Activated T-cell treated with anti-CD3 and anti-CD28 coated beads for 4 hours (primary cell): ENCODE measurements at regions not wholly inside any gene's neighbourhood (a gene's known extent, or its start where the extent isn't known, plus 50 kb on each side); places are given as distances from the start of the nearest gene placed in this dataset.
"Not testable (repeated sequence)": the region's sequence is repeated elsewhere in the genome, so short reads cannot be mapped to it uniquely, and the experiment has no call there.

Source experiments
- DNase-seq: peaks from one replicate; pipeline ENCODE4 v3.0.0-alpha.2; 2020

DNA sequence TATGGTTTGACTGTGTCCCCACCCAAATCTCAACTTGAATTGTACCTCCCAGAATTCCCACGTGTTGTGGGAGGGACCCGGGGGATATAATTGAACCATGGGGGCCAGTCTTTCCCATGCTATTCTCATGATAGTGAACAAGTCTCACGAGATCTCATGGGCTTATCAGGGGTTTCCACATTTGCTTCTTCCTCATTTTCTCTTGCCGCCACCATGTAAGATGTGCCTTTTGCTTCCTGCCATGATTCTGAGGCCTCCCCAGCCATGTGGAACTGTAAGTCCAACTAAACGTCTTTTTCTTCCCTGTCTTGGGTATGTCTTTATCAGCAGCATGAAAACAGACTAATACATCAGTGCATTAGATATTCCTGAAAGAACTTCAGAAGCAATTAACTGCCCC, 177.7 kb upstream of the PRSS58 start:
- DNase-seq = not testable (repeated sequence)

DNA sequence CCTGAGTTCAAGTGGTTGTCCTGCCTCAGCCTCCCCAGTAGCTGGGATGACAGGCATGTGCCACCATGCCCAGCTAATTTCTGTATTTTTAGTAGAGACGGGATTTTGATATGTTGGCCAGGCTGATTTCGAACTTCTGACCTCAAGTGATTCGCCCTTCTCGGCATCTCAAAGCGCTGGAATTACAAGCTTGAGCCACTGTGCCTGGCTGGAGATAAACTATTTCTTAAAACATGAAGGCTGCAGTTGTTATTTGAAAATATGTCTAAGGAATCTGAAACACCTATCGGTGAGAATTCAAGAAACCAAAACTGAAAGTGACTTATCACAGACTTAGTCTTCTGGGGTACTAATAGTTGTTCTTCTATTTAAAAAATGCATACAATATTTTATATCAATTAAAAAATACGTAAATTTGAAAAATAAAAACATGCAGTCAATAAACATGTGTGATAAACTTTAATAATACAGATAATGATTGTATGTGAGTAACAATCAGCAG, 176.9 kb upstream of the PRSS58 start:
- DNase-seq = no peak

DNA sequence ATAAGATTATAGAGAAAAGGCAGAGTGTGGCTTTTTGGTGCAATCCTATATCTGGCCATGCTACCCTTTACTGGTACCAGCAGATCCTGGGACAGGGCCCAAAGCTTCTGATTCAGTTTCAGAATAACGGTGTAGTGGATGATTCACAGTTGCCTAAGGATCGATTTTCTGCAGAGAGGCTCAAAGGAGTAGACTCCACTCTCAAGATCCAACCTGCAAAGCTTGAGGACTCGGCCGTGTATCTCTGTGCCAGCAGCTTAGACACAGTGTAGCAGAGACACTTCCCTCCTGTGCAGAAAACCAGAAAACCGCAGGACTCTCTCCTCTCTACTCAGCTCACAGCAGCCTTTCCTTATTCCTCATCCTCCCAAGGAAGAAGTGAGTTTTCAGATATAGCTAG, 176.3 kb upstream of the PRSS58 start:
- DNase-seq = not testable (repeated sequence)

DNA sequence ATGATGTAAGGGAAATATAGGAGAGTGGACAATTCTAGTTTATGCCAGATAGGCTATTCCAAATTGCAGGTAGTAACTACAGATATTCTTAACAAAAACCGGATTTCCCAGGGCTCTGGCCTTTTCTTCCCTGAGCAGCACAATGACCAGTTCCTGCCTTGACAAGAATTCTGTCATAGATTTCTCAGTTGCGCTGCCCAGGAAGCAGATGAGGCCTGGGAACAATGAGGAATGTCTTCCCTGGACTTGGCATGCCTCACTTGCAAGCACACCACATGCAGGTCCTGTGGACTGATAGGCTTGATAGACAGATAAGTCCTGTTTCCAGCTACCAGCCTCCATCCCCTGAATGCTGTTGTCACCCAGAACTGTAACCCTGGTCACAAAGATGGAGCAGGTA, 174.5 kb upstream of the PRSS58 start:
- no peak for DNase-seq

DNA sequence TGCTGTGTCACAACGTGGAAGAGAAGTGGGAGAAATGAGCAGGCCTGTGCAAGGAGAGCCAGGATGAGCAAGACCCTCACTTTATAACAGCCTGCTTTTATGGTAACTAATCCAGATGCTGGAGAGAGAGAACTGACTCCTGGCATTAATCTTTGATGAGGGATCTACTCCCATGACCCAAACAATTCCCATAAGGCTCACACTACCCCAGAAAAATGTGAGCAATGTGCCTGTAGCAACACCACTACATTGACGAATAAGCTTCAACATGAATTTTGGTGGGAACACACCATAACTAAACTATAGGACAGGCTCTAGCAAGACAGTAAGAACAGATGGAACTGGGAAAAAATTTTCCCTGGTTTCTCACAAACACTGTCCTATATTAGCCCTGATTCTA, 173.6 kb upstream of the PRSS58 start:
- DNase-seq = no peak

DNA sequence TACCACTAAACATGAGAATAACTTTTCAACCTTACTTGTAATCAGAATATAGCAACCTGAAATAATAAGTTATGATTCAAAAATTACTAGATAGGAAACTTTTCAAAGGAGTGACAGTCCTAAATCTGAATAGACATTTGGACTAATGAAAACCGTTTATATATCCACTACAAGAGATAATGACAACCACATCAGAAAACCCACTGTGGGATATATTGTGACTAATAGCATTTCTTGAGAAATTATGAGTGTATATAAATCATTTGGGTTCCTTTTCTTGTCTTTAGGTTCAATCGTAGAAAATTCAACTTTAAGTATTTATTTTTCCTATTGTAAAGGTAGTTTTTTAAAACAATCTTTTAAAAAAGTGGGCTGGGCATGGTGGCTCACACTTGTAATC, 170.2 kb upstream of the PRSS58 start:
- DNase-seq = no peak

DNA sequence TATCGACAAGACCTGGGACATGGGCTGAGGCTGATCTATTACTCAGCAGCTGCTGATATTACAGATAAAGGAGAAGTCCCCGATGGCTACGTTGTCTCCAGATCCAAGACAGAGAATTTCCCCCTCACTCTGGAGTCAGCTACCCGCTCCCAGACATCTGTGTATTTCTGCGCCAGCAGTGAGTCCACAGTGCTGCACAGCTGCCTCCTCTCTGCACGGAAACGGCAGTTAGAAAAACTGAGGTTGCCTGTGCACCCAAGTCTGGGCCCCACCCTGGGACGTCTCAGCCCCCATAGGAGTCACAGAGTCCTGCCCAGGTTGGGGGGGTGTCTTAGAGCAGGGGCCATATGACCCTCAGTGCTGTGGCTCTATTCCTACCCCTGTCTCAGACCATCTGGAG, 167.4 kb upstream of the PRSS58 start:
- no peak for DNase-seq

DNA sequence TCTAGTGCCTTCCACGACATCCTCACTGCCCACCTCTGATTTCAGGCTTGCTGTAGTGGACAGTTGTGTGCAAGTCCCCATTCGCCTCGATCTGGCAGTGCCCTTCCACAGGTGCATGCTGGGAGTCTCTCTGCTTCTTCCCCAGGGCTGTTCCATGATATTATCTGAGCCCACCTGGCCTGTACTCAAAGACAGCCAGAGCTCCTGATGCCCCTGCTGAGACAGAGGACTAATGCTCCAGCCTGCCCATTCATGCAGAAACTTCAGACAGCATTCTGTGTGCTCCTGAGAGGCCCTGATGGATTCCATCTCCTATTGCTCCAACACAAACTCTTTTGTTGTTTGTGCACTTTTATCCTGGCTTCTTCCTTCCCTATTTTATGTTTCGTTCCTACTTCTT, 164.8 kb upstream of the PRSS58 start:
- no peak for DNase-seq

DNA sequence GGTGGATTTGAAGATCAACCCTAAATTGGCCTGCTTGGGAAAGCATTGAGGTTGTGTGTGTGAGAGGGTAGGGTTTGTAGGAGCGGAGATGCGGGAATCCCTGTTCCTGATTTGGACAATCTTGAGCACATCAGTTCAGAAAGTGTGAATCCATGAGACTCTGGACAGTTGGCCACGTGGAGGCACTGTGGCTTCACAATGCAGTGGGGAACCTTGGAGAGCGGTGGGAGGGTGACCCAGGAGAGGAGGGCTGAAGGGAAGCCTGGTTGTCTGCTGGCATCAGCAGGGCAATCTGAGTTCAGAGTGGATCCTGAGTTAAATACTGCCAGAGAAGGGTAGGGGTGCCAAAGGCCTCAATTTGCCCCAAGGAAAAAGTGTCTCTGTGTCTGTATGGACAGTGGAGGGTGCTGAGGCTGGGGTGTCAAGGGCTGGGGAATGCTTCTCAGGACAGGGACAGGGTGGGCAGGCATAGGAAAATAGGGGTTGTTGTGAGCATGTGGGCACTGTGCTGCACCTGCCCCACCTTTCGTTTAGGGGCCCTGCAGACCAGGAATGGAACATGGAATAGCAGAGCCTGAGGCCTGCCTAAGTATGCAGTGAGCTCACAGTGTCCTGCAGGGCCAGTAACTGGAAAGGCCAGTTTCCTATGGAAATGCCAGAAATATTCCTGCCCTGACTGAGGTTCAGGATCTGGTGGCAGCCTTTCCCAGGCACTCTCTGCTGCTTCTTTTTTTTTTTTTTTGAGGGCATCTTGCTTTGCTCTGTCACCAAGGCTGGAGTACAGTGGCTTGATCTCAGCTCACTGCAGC, 162.9 kb upstream of the PRSS58 start:
- no peak for DNase-seq

DNA sequence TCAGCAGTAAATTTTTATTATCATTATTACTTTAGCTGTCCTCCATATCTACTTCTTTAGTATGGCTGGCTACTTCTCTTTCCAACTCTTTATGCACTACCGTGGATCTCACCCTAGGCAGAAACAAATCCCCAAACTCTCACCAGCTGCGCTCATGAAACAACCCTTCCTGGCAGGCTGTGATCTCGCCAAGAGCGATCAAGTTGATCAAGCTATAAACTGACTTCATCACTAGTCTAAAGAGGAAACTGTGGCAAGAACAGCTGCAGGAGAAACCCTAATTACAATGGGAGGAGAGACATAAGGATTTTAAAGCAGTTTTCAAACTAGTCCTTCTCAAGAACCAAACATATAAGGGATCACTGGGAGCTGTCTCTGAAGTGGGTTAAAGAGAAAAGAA, 160.5 kb upstream of the PRSS58 start:
- DNase-seq = no peak

DNA sequence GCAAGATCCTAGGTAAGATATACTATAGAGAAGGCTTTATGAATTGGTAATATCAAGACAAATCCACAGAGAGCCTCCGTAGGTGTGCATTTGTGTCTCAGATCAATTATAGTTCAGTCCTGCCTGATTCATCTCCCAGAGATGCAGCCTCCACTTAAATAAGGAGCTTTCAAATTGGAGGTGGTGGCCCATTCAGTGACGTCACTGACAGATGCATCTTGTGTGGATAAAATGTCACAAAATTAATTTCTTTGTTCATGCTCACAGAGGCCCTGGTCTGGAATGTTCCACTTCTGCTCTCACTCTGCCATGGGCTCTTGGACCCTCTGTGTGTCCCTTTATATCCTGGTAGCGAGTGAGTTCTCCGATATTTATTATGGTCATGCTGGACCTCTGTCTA, 157.1 kb upstream of the PRSS58 start:
- DNase-seq = no peak

DNA sequence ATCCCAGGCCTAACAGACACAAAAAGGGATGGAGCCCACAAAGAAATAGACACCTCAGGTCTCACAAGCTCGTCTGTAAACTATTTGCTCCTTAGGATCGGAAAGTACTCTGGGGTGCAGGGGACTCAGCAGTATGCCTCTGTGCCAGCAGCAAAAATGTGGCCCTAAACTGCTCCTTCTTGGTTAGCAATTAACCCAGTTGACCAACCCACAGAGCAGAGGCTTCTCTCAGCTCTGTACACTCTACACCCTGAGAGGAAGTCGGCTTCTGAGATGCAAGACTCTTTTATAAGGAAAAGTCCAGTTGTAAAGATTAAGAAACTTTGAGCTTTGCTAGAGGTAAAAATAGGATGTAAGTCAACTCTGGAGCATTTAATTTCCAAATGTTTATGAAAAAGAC, 156.3 kb upstream of the PRSS58 start:
- no peak for DNase-seq

DNA sequence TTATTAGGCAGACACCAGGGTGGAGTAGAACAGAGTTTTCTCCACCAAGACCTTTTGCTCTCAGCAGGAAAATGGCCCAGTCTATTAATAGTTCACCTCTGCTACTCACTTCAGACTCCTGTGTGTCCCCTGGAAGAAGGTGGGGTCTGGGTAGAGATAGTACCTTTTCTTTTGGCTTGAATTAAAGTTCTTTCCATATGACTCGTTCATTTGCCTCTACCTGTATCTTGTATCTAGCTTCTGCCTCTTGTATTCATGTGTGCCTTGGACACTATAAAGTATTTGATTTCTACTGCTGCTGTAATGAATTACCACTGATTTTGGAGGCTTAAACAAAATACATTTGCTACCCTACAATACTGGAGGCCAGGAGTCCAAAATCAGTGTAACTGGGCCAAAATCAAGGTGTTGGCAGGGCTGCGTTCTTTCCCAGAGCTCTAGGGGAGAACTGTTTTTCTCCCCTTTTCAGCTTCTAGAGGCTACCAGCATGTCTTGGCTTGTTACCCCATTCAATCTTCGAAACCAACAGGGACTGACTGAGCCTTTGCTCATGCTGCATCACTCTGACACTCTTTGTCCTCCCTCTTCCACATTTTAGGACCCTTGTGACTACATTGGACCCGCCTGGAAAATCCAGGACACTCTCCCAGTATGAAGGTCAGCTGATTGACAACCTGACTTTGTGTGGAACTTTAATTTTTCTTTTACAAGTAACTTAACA, 155.6 kb upstream of the PRSS58 start:
- DNase-seq = no peak

DNA sequence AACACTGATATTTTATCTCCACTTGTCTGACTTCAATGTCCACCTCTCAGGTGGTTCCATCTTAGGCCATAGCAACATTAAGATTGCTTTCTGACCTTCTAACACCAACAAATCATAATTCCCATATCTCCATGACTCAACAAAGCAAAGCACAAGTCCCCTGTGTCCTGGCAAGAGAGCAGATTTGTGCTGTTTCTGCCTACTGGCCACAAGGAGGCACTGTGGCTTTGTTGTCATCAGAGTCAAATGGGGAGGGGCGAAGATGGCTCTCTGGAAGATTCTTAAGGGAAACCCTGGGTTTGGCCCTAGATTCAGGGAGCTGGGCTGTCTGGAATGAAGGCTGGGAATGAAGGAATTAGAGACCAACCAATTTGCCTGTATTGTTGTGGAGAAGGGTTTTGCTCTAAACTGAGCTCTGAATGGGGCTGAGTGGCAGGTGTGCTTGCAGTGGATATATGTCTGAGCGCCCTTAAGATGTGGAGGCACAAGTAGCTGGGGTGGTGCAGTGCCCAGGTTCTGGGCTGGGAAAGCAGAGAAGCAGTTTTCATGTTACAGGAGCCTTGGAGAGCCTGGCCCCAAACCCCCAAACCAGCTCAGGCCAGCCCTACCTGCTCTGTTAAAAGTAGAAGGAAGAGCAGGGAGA, 154.8 kb upstream of the PRSS58 start:
- peak; percentile 5 for DNase-seq

DNA sequence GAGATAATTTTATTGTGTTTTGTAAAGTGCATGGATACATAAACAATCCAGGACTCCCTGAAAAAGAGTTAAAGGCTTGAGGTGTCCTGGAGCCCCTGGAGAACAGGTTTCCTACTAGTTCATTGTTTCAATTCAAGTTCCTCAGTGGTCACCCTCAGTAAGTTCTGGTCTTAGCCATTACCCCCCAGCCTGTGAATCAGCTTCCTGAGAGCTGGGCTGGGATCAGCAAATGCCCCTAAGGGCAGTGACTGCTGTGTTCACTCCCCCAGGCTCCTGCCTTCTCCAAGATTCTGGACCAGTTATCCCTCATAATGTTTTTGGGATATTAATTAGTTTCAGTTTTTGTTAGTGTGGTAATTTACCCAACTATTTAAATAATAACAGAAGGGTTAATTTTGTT, 151.6 kb upstream of the PRSS58 start:
- DNase-seq = no peak

DNA sequence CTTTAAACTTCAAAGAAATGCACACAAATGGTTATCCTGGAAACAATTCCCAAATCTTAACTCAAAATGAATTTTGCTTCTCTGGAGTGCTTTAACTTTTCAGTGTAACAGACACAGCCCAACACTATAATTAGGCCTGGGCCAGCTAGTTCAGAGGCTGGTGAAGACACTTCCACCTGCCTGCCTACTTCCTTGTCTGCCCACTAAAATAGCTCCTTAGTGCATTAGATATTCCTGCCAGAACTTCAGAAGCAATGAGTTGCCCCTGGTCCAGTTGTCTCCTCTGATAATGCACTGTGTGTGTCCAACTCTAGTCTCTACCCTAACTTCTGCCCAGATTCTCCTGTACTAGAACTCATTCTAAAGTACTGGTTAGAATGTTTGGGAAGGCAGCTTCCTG, 150.9 kb upstream of the PRSS58 start:
- no peak for DNase-seq

DNA sequence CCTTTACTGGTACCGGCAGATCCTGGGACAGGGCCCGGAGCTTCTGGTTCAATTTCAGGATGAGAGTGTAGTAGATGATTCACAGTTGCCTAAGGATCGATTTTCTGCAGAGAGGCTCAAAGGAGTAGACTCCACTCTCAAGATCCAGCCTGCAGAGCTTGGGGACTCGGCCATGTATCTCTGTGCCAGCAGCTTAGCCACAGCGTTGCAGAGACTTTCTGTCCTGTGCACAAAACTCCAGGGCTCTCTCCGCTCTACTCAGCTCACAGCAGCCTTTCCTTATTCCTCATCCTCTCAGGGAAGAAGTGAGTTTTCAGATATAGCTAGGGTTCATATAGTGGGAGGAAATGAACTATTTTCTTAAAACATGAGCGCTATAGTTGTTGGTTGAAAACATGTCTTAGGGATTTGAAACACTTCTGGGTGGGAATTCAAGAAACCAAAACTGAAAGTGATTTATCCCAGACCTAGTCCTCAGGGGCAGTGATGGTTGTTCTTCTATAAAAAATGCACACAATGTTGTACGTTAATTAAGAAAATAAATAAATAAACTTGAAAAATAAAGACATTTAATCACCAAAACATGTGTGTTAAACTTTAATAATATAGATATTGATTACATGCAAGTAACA, 150.2 kb upstream of the PRSS58 start:
- no peak for DNase-seq

DNA sequence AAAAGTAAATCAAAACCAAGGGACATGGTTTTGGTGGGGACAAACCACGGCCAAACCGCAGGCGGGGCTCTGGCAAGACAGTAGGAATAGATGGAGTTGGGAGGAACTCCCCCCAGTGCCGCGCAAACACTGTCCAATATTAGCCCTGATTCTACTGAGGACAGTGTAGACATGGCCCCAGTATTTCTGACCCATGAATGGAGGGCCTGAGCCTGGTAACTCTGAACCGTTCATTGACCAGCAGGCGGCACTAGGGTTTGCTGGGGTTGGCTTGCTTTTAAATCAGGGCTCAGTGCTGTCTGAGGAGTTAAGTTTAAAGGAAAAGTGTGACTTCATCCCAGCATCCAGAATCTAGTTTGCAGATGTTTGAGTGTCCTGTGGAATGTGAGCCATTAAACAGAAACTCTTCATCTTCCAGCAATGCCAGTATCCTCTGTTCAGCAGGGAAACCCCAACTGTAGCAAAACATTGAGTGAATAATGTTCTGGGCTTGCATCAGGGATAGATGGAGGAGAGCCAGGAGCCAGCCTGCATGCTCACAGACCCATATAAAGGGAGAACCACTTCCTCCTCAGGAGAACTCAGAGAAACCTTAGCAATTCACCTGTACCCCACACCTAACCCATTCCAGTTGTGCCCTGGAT, 147.4 kb upstream of the PRSS58 start:
- no peak for DNase-seq

DNA sequence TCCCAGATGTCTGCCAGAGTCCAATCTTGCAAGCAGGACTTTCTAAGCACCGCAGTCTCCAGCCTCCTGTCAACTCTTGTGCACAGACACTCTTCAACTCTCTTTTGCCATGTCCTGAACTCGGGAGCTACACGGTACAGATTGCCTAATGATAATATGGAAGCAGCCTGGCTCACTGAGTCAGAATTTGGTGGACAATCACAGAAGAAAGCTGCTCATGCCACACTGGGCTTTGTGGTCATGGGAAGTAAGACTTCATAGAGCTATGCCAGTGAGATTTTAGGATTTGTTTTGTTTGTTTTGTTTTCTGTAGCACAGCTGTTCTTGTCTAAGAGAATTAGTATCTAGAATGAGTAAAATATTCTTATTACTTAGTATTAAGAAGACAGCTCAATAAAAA, 144.1 kb upstream of the PRSS58 start:
- no peak for DNase-seq

DNA sequence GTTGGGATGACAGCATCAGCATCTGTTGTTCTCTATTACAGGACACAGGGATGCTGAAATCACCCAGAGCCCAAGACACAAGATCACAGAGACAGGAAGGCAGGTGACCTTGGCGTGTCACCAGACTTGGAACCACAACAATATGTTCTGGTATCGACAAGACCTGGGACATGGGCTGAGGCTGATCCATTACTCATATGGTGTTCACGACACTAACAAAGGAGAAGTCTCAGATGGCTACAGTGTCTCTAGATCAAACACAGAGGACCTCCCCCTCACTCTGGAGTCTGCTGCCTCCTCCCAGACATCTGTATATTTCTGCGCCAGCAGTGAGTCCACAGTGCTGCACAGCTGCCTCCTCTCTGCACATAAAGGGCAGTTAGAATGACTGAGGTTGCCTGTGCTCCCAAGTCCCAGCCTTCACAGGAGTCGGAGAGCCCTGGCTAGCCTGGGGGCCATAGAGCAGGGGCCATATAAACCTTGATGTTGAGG, 142.2 kb upstream of the PRSS58 start:
- DNase-seq = no peak

DNA sequence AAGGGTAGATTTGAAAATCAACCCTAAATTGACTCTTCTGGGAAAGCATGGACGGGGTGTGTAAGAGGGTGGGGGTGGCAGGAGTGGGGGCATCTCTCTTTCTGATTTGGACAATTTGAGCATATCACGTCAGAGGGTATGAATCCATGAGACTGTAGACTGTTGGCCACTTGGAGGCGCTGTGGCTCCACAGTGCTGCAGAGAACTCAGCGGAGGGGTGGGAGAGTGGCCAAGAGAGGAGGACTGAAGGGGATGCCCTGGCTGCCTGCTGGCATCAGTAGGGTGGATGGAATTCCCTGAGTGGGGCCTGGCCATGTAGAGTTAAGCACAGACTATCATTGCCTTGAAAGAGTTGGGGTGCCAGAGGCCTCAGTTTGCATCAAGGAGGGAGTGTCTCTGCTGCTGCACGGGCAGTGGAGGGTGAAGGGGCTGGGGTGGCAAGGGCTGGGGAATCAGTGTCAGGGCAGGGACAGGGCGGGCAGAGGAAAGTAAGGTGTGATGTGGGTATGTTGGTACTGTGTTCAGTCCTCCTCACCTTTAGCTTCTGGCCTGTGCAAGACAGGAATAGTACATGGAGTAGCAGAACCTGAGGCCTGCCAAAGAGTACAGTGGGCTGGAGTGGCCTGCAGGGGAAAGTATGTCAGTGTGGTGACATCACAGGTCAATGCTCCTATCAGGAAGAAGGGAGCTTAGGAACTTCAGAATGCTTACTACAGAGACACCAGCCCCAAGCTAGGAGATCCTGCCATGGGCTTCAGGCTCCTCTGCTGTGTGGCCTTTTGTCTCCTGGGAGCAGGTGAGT, 133.5 kb upstream of the PRSS58 start:
- DNase-seq = peak; percentile 12

DNA sequence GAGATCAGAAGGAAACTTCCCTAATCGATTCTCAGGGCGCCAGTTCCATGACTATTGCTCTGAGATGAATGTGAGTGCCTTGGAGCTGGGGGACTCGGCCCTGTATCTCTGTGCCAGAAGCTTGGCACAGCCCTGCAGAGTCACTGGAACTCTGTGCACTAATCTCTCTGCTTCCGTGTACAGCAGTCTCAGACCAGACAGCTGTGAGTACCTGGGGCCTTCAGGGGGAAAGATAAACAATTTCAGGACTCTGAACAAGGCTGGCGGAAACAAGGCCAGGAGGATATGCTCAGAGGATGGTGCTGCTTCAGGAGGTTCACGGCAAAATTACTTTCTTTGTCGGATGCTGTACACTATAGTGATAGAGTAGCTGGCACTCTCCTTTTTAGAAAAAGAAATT, 131.7 kb upstream of the PRSS58 start:
- DNase-seq = no peak
